Adrenal gland (tissue), 9 donors: ENCODE measurements at regions not wholly inside any gene's neighbourhood (a gene's known extent, or its start where the extent isn't known, plus 50 kb on each side); places are given as distances from the start of the nearest gene placed in this dataset.

ENCODE experiments used
- DNase-seq, 7 donors: peaks; one replicate each; pipeline ENCODE4 v3.0.0-alpha.2; 2019 to 2020
- H3K27ac ChIP-seq, 5 donors: fragments of 200-600 bp; sonication (generic) in 4 of 5; 1 replicate in 3 of 5; 2 replicates in 2 of 5; pipeline versions ENCODE4 v1.5.1 to v1.8.0; 2016 to 2020; ENCODE audit warnings: mild to moderate bottlenecking in 1 of 5
- H3K27me3 ChIP-seq: fragments of 200-600 bp; 2 replicates; pipeline ENCODE4 v1.8.0; 2021
- H3K36me3 ChIP-seq, 2 donors: fragments of 200-600 bp; replicated peaks in 1 of 2; 1 replicate in 1 of 2; 2 replicates in 1 of 2; pipeline versions ENCODE4 v1.5.1 to v1.8.0; 2018 to 2022
- H3K4me1 ChIP-seq, 2 donors: fragments of 200-600 bp; replicated peaks in 1 of 2; 1 replicate in 1 of 2; 2 replicates in 1 of 2; pipeline versions ENCODE4 v1.5.1 to v1.8.0; 2018 to 2021
- H3K4me3 ChIP-seq, 4 donors: fragments of 200-600 bp; sonication (generic) in 3 of 4; one replicate each; pipeline ENCODE4 v1.5.1; 2016 to 2018
- H3K9me3 ChIP-seq, 3 donors: fragments of 200-600 bp; sonication (generic) in 1 of 3; replicated peaks in 1 of 3; 1 replicate in 2 of 3; 2 replicates in 1 of 3; pipeline versions ENCODE4 v1.5.1 to v1.8.0; 2016 to 2021
- CTCF ChIP-seq, 6 experiments: fragments of 450-650 bp in 4 of 6; fragments of 200-600 bp in 2 of 6; sonication (generic) in 1 of 6; IDR thresholded peaks; 1 replicate in 5 of 6; 2 replicates in 1 of 6; pipeline versions ENCODE4 v1.5.1 to v1.8.0; 2016 to 2021; ENCODE audit warnings: antibody characterized with exemption in 6 of 6, mild to moderate bottlenecking in 2 of 6, moderate library complexity in 1 of 6
- POLR2A ChIP-seq, 2 donors: fragments of 450-650 bp; IDR thresholded peaks; one replicate each; pipeline ENCODE4 v1.6.1; 2017; ENCODE audit warnings: antibody characterized with exemption in 2 of 2, mild to moderate bottlenecking in 2 of 2, moderate library complexity in 1 of 2
- WGBS, 4 donors: extraction: QIAGEN DNeasy Blood & Tissue Kit in 2 of 4; methylation state at CpG; one replicate each; pipeline versions ENCODE4 v1.1.5 to v1.1.7; 2013 to 2017; 5-methylcytosine and 5-hydroxymethylcytosine counted together
- intact Hi-C, 2 donors: fragments of 100-400 bp; cut with DNase I; formaldehyde crosslinking; loops; one replicate each; pipeline versions ENCODE4 v1.14.1 to v1.15.0; 2022 to 2023
- donor health status: healthy with polysubstance abuse.
- donor health status: Bipolar disorder and iron deficiency.
- donor health status: DM: yes; HTN: yes; CAD: no.
- donor health status: DM: no; HTN: no; CAD: no.
- donor health status: DM: no; HTN: no; CAD: no.

GRCh38 chr3:165716592-165716991 lies 120.6 kb downstream of the BCHE start:
- Histone ChIP-seq H3K27ac (no peak overlapping the region), H3K36me3 (no peaks in the 10 kb centered on the region), H3K4me1 (no peaks in the 10 kb centered on the region), H3K9me3 (no peaks in the 10 kb centered on the region), H3K27me3 (no peaks in the 10 kb centered on the region), H3K4me3 (no peak overlapping the region)
- TF ChIP-seq CTCF (IDR thresholded peaks at IDR 0.05) (no peak), POLR2A (IDR thresholded peaks at IDR 0.05) (no peak)
- no peak for DNase-seq
- intact Hi-C loops = no loop called here

DNA sequence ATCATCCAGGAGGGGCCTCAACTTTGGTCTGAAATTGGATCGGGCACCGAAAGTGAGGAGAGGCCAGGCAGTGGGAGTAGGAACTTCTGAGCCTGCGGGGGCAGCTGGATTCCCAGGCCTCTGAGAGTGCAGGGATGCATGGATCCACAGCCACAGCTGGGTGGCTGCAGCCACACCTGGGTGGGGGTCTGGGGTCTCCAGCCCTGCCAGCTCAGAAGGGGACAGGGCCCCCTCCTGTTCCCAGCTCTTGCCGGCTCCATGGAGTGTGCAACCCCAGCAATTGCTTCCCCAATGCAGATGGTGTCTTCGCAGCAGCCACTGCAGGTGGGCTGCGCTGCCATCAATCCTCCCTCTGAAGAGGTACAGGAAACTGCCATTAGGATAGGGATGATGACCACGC lies 123.7 kb downstream of the BCHE start:
- intact Hi-C loops = no loop called here
- Histone ChIP-seq H3K4me1 (no peaks in the 10 kb centered on the region), H3K27me3 (no peaks in the 10 kb centered on the region), H3K27ac (no peak overlapping the region), H3K4me3 (no peak overlapping the region), H3K36me3 (no peaks in the 10 kb centered on the region), H3K9me3 (no peaks in the 10 kb centered on the region)
- DNase-seq = no peak
- TF ChIP-seq CTCF (IDR thresholded peaks at IDR 0.05) = no peak
- no peak for TF ChIP-seq POLR2A (IDR thresholded peaks at IDR 0.05)
- WGBS, 4 donors = 85 to 100% (median 95%) methylated on average over 4 to 7 of the region's 7 CpGs

DNA sequence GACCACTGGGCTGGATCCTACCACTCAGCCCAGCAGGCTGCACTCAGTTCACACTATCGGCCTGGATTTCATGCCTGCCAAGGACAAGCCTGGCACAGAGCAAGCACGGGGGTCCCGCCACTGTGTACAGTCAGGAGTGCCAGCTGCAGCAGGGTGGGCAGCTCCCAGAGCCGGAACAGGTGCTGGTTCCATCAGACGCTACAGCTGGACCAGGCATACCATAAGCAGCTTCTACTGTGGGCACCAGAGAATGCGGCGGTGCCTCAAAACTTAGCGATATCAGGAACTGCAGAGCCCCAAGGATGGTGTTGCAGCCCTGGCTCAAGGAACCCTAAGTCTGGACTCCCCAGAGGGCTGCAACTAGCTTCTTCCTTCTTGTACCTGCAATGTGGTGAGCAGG lies 124.8 kb downstream of the BCHE start:
- no peak for DNase-seq
- 82 to 92% (median 90%) methylated on average over 6 to 8 of the region's 8 CpGs for WGBS, 4 donors
- H3K9me3 ChIP-seq = no peaks in the 10 kb centered on the region
- no peaks in the 10 kb centered on the region for H3K27me3 ChIP-seq
- TF ChIP-seq POLR2A (IDR thresholded peaks at IDR 0.05) = no peak
- TF ChIP-seq CTCF (IDR thresholded peaks at IDR 0.05) = no peak
- H3K36me3 ChIP-seq = no peaks in the 10 kb centered on the region
- no peak overlapping the region for H3K27ac ChIP-seq
- H3K4me3 ChIP-seq = no peak overlapping the region
- no peaks in the 10 kb centered on the region for H3K4me1 ChIP-seq
- intact Hi-C loops = no loop called here

- intact Hi-C loops = no loop called here
- Histone ChIP-seq H3K36me3 (no peaks in the 10 kb centered on the region), H3K27me3 (no peaks in the 10 kb centered on the region), H3K9me3 (no peaks in the 10 kb centered on the region), H3K4me3 (no peak overlapping the region), H3K27ac (no peak overlapping the region), H3K4me1 (no peaks in the 10 kb centered on the region)
- TF ChIP-seq CTCF (IDR thresholded peaks at IDR 0.05) (no peak), POLR2A (IDR thresholded peaks at IDR 0.05) (no peak)
- no peak for DNase-seq
- 82 to 91% (median 89%) methylated on average over 2 of the region's 2 CpGs for WGBS, 4 donors
Measured at GRCh38 chr3:165697910-165698309, 139.3 kb downstream of the BCHE start.
